Stimulated activated naive CD8-positive, alpha-beta T cell treated with anti-CD3 and anti-CD28 coated beads, Interleukin-15, Interleukin-2, amounts not matched to agents 100 ng/mL and 50 ng/mL, for 24 hours (primary cell): ENCODE measurements at regions not wholly inside any gene's neighbourhood (a gene's known extent, or its start where the extent isn't known, plus 50 kb on each side); places are given as distances from the start of the nearest gene placed in this dataset.

Source experiments
- H3K27ac Mint-ChIP-seq: one replicate; pipeline ENCODE4 v1.8.0; 2021; ENCODE audit warnings: mild to moderate bottlenecking, mixed read lengths
- H3K27me3 Mint-ChIP-seq: one replicate; pipeline ENCODE4 v1.8.0; 2021; ENCODE audit warnings: mixed read lengths
- H3K36me3 Mint-ChIP-seq: one replicate; pipeline ENCODE4 v1.8.0; 2021; ENCODE audit warnings: low read depth, mixed read lengths
- H3K4me1 Mint-ChIP-seq: one replicate; pipeline ENCODE4 v1.8.0; 2021; ENCODE audit warnings: low read depth, mixed read lengths
- H3K4me3 Mint-ChIP-seq: one replicate; pipeline ENCODE4 v1.8.0; 2021; ENCODE audit warnings: mild to moderate bottlenecking, mixed read lengths
- H3K9me3 Mint-ChIP-seq: one replicate; pipeline ENCODE4 v1.8.0; 2021; ENCODE audit warnings: mixed read lengths

DNA sequence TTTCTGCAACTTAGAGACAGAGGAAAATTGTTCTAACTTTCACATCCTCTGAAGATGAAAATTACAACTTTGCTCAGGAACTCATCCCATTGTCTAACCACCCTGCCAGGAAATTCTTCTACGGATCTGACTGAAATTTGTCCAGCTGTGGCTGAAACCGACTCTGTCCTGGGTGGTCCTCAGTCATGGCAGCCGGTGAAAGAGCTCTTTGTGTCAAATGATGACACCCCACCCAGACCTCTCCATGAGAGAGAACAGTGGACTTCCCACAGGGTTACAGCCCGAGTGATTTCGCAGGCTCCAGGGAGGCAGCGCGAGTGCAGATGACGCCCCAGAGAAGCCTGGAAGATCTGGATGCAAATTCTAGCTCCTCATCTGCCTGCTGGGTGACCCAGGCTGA, 65.1 kb upstream of the TRIB2 start:
- H3K36me3 Mint-ChIP-seq = no peaks in the 10 kb centered on the region
- H3K4me3 Mint-ChIP-seq = no peak overlapping the region
- no peak overlapping the region for H3K27ac Mint-ChIP-seq
- H3K27me3 Mint-ChIP-seq = no peaks in the 10 kb centered on the region
- no peaks in the 10 kb centered on the region for H3K4me1 Mint-ChIP-seq
- H3K9me3 Mint-ChIP-seq = peaks cover 5% of the 10 kb centered on the region

GRCh38 chr2:12652723-12653122, 64.0 kb upstream of the TRIB2 start:
- Mint-ChIP-seq H3K9me3 (no peaks in the 10 kb centered on the region), H3K27ac (no peak overlapping the region), H3K4me3 (no peak overlapping the region), H3K27me3 (no peaks in the 10 kb centered on the region), H3K36me3 (no peaks in the 10 kb centered on the region), H3K4me1 (no peaks in the 10 kb centered on the region)

DNA sequence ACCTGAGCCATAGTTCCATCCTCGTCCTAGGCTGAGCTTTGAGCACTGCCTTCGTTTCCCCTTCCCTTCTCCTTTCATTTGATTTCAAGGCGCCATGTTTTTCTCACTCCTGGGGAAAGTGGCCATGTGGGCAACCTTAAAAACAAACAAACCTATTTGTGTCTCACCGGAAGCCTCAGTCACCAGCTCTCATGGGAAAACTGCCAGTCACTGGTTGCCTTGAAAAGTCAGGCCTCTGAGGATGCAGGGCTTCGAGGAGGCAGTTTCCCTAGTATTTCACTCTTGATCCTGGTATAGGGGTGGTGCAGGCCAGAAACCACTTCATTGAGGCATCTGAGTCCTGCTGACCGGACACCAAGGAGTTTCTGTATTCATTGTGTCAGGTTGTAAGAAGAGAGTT, 59.2 kb upstream of the TRIB2 start:
- H3K4me1 Mint-ChIP-seq = peaks cover 3% of the 10 kb centered on the region
- H3K27ac Mint-ChIP-seq = no peak overlapping the region
- no peaks in the 10 kb centered on the region for H3K9me3 Mint-ChIP-seq
- no peaks in the 10 kb centered on the region for H3K27me3 Mint-ChIP-seq
- no peak overlapping the region for H3K4me3 Mint-ChIP-seq
- H3K36me3 Mint-ChIP-seq = no peaks in the 10 kb centered on the region

DNA sequence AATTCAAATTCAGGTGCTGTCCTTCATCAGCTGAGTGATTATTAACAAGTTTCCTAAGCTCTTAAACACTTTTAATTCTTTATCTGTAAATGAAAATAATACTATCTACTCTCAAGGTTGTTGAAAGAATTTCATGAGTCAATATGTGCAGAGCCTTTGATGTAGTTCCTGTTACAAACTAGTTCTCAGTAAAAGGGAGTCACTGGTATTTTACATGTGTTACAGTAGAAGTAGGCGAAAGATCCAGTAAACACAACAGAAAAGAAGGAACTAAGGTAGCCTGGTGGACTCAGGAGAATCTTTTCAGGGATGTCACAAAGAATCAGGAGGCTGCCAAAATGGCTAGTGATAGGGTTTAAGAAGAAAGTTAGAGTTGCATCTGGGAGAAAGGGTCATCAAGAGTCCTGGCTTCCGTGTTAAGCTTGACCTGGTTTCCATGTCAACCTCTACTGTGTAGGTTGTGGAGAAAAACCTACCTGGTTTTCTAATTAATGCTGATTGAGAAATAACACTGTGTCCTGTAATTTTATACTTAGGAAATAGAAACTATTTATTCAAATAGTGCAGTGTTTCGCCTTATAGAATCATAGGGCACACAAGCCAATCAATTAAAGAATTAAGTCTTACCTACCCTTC, 58.3 kb upstream of the TRIB2 start:
- H3K27ac Mint-ChIP-seq = no peak overlapping the region
- no peaks in the 10 kb centered on the region for H3K36me3 Mint-ChIP-seq

GRCh38 chr2:12661489-12661888, 55.2 kb upstream of the TRIB2 start:
- Mint-ChIP-seq H3K27me3 (peaks cover 6% of the 10 kb centered on the region), H3K36me3 (peaks cover 6% of the 10 kb centered on the region), H3K4me1 (peaks cover 3% of the 10 kb centered on the region), H3K4me3 (no peak overlapping the region), H3K9me3 (peaks cover 11% of the 10 kb centered on the region), H3K27ac (no peak overlapping the region)

More for the DNA sequence above, 58.3 kb upstream of the TRIB2 start:
- no peak overlapping the region for H3K4me3 Mint-ChIP-seq
- H3K27me3 Mint-ChIP-seq = no peaks in the 10 kb centered on the region
- no peaks in the 10 kb centered on the region for H3K9me3 Mint-ChIP-seq
- H3K4me1 Mint-ChIP-seq = peaks cover 3% of the 10 kb centered on the region

- H3K27me3 Mint-ChIP-seq = peaks cover 6% of the 10 kb centered on the region
- peaks cover 13% of the 10 kb centered on the region for H3K9me3 Mint-ChIP-seq
- peaks cover 6% of the 10 kb centered on the region for H3K36me3 Mint-ChIP-seq
- no peak overlapping the region for H3K27ac Mint-ChIP-seq
- peaks cover under 1% of the 10 kb centered on the region for H3K4me1 Mint-ChIP-seq
- no peak overlapping the region for H3K4me3 Mint-ChIP-seq
Observed at GRCh38 chr2:12663306-12664037, 53.3 kb upstream of the TRIB2 start.

DNA sequence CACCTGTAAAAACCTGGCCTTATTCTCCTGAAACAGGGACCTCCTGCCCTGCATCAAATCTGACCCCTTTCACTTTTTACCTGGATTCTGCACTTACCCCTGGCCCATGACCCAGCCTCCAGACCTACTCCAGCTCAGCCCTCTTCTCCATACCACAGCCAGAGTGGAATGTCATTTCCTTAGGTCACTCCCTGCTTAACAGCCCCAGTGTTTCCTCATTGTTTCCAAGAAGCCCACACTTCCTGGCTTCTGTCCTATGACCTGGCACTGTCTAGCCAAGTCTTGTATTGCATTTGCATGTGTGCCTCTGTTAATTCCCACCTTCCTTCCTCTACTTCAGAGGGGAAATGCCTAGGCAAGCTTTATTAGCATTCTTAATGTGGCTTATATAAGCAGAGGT, 51.4 kb upstream of the TRIB2 start:
- no peak overlapping the region for H3K4me3 Mint-ChIP-seq
- H3K36me3 Mint-ChIP-seq = peaks cover 6% of the 10 kb centered on the region
- peaks cover 13% of the 10 kb centered on the region for H3K9me3 Mint-ChIP-seq
- H3K4me1 Mint-ChIP-seq = no peaks in the 10 kb centered on the region
- H3K27ac Mint-ChIP-seq = no peak overlapping the region
- H3K27me3 Mint-ChIP-seq = peaks cover 6% of the 10 kb centered on the region

GRCh38 chr2:12666445-12666844, 50.3 kb upstream of the TRIB2 start:
- no peaks in the 10 kb centered on the region for H3K4me1 Mint-ChIP-seq
- H3K4me3 Mint-ChIP-seq = no peak overlapping the region
- no peak overlapping the region for H3K27ac Mint-ChIP-seq
- H3K36me3 Mint-ChIP-seq = peaks cover 6% of the 10 kb centered on the region
- H3K27me3 Mint-ChIP-seq = peaks cover 6% of the 10 kb centered on the region
- H3K9me3 Mint-ChIP-seq = peaks cover 13% of the 10 kb centered on the region
